GM19455 (cell line): ENCODE measurements at regions not wholly inside any gene's neighbourhood (a gene's known extent, or its start where the extent isn't known, plus 50 kb on each side); places are given as distances from the start of the nearest gene placed in this dataset.
"Not testable (repeated sequence)": the region's sequence is repeated elsewhere in the genome, so short reads cannot be mapped to it uniquely, and the experiment has no call there.

Experiments used
- ATAC-seq: cut with Tn5 transposase; IDR thresholded peaks from one replicate; pipeline ENCODE4 v1.9.1; 2021; ENCODE audit not compliant: unreplicated experiment

DNA sequence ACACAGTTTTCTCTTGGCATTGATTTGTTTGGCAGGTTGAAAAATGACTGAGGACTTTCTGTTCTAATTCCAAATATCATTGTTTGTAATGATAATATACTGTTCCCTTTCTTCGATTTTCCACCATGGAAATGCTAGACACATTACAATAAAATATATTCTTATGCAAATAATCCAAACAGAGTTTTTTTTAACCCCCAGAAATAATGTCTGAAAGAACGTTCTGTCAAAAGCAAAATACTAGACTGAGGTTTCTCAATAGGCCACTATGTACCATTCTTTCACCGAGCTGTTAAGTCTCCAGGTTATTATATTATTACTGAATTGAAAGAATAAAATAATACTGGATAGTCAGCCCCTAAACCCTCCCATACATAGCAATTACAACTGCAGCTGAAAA, 312.5 kb downstream of the ZIC3 start:
- ATAC-seq, result no peak

- no peak for ATAC-seq
Observed at GRCh38 chrX:137882960-137883359, 317.0 kb downstream of the ZIC3 start.

DNA sequence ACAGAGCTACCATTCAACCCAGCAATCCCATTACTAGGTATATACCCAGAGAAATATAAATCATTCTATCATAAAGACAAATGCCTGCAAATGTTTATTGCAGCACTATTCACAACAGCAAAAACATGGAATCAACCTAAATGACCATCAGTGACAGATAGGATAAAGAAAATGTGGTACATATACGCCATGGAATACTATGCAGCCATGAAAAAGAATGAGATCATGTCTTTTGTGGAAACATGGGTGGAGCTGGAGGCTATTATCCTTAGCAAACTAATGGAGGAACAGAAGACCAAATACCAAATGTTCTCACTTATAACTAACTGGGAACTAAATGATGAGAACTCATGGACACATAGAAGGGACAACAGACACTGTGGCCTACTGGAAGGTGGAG, 318.9 kb downstream of the ZIC3 start:
- not testable (repeated sequence) for ATAC-seq

DNA sequence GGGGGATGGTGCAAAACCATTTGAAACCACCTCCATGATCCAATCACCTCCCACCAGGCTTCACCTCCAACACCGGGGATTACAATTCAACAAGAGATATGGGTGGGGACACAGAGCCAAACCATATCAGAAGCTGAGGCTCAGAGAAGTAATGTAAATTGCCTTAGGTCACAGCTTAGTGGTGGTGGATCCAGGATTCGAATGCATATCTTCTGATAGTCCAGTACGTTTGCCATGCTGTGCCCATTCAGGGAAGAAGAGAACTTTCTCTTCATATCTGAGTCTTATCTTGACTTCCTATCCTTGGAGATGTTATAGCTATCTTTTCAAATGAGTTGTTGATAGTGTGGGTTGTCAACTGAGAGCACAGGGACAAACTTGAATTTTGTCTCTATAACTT, 325.5 kb downstream of the ZIC3 start:
- no peak for ATAC-seq

- ATAC-seq, result no peak
Observed at GRCh38 chrX:137896123-137896522, 330.2 kb downstream of the ZIC3 start.

DNA sequence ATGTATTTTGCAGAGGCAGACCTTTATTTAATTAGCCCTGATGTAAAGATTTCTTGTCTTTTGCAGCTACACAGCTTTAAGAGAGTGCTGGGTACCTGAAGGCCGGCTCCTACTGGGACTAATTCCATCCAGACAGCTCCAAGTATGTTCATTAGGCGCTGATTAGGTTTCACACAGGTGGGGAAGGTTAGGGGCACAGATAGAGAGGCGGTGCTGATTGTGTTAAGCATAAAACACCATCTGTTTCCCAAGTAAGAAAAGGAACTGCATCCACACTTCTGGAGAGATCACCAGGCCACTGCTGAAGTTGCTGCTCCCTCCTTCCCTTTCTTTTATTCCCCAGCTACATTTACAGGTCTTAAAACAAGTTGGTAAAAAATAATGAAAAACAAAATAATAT, 349.5 kb downstream of the ZIC3 start:
- no peak for ATAC-seq

DNA sequence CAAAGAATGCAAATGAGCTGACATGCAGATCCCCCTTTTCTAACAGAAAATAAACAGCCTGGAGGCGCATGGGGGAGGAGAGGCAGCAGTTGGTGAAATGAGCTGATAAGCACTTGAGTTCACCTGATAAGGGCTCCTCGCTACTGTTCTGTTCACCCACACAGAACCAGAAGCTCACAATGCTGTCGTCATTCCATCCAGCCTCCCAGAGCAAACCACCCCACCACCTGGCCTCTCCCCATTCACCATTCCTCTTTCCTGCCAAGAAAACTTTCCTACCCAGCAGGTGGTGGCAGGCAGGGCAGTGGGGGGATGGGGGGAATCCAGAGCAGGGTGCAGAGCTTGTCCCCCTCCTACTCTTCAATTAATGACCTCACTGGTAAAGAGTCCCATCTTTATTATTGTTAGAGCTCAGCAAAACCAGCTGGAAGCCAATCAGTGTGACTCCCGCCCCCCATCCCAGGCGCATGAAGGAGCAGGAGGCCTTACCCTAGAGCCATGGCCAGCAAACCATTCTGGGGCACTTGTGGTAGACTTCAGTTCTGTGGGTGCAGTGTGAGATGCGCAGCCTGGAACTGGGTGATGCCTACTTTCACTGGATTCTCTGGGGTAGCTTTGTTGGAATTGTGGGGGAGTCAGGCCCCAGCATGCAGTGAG, 350.3 kb downstream of the ZIC3 start:
- ATAC-seq, result no peak

- no peak for ATAC-seq
Observed at GRCh38 chrX:137926090-137926489, 360.2 kb downstream of the ZIC3 start.

DNA sequence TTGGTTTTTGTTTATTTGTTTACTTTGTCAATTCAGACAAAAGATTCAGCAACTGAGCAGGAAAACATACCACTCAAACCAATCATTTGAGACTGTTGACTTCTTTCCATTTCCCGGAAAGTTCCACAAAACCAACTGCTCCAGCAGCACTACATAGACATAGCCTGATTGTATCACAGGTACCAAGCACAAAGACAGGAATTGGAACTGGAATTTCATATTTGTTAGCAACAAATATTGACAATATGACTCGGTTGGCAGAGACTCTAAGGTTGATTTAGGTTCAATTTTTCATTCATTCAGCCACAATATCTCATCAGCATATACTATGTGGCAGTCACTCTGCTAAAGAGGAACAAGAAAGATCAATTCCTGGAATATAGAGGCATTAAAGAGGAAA, 364.0 kb downstream of the ZIC3 start:
- no peak for ATAC-seq

- ATAC-seq, result no peak
Observed at GRCh38 chrX:137930533-137930932, 364.6 kb downstream of the ZIC3 start.

DNA sequence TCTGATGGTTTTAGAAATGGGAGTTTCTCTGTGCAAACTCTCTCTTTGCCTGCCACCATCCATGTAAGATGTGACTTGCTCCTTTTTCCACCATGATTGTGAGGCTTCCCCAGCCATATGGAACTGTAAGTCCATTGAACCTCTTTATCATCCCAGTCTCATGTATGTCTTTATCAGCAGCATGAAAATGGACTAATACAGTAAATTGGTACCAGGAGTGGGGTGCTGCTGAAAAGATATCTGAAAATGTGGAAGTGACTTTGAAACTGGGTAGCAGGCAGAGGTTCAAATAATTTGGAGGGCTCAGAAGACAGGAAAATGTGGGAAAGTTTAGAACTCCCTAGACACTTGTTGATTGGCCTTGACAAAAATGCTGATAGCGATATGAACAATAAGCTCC, 368.3 kb downstream of the ZIC3 start:
- ATAC-seq, result not testable (repeated sequence)

DNA sequence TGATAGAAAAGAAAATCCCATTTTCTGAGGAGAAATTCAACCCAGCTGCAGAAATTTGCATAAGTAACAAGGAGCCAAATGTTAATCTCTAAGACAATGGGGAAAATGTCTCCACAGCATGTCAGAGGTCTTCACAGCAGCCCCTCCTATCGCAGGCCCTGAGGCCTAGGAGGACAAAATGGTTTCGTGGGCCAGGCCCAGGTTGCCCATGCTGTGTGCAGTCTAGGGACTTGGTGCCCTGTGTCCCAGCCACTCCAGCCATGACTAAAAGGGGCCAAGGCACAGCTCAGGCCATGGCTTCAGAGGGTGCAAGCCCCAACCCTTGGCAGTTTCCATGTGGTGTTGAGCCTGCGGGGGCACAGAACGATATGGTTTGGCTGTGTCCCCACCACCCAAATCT, 369.0 kb downstream of the ZIC3 start:
- not testable (repeated sequence) for ATAC-seq

GRCh38 chrX:137945470-137945869, 379.5 kb downstream of the ZIC3 start:
- no peak for ATAC-seq

- ATAC-seq, result no peak
Observed at GRCh38 chrX:137969191-137969590, 403.3 kb downstream of the ZIC3 start.

- no peak for ATAC-seq
Observed at GRCh38 chrX:137982472-137983172, 416.7 kb downstream of the ZIC3 start.

DNA sequence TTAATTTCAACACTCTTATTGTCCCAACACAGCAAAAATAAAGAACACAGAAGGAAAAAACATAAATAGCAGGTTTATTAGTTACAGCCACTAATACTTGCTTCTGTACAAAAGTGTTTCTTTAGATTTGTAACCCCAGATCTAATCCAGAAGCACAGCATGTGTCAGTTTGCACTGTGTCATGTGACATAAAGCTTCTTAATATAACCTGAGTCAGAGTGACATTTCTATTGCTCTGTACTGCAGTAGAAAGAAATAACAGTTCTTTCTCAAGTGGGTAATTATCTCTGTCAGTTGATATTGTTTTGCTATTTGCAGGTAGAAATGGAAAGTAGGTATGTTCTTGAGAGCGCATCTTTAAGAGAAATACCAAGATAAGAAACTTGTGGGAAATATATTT, 422.5 kb downstream of the ZIC3 start:
- ATAC-seq, result no peak

DNA sequence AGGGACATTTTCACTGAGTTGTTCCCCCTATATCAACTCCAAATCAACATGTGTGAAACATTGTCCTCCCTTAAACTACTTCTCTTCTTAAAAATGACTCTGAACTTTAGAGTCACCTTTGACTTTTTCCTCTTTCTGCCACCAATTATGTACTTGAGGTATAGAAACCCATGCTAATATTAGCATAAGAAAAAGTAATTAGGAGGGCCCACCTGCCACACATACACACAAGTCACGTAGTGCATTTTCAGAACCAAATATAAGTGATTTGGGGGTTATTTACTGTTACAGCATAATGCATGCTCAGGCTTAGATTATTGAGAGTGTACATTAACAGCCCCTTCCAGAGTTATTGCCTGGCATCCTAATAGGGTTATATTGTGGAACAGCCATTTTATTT, 432.7 kb downstream of the ZIC3 start:
- no peak for ATAC-seq

DNA sequence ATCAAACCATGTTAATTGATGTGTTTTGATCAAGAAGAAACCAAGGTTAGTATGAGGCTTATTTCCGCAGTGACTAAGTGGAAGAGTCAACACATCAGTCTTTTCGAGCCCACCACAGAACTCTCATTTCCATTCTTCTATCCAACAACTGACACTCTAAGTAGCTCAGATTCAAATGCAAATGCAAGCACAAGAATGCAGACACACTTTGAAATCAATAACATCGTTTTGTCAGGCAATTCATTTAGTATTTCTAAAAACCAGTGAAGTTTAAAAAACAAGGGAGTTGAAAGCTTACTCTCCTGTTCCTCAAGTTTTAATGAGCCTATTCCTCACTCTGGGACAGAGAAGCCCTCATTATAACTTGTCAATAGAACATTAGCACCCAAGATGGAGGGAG, 433.1 kb downstream of the ZIC3 start:
- ATAC-seq, result no peak

DNA sequence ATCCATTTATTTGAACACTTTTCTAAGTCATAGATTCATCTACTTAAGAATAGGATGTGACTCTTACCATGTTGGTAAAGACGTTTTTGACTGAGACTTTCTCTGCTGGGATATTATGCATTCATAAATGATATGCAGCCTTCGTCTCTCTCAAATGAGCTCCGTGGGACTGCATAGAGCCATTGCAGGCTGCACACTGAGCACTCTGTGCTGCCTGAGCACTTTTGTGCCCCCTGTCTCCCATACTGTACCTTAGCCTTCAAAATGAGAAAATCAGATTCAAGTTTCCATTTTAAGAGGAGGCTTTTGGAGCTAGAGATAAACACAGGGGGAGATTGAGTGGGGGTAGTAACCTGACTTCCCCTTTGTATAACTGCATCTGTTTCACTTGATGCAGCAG, 433.6 kb downstream of the ZIC3 start:
- ATAC-seq, result no peak

DNA sequence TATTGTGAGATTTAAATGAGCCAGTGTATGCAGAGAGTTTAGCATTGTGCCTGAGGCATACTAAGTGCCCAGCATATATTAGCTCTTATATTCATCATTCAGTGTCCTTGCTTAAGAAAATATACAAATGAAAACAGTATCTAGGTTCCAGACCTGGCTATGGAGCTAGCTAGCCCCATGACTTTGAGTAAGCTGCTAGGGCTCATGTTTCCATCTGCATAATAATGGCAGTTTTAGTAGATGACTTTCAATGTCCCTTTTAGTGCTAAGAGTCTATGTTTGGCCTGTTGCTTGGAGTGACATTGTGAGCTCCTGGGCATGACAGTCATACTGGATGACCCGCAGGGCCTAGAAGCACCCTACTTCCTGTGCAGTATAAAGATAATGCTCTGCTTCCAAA, 435.3 kb downstream of the ZIC3 start:
- no peak for ATAC-seq

GRCh38 chrX:138006180-138006579, 440.3 kb downstream of the ZIC3 start:
- no peak for ATAC-seq

- ATAC-seq, result no peak
Observed at GRCh38 chrX:138008281-138008680, 442.4 kb downstream of the ZIC3 start.

- ATAC-seq, result no peak
Observed at GRCh38 chrX:138011468-138011867, 445.5 kb downstream of the ZIC3 start.
